H9 (cell line): ENCODE measurements at regions not wholly inside any gene's neighbourhood (a gene's known extent, or its start where the extent isn't known, plus 50 kb on each side); places are given as distances from the start of the nearest gene placed in this dataset.

Source experiments
- DNase-seq: peaks from one replicate; pipeline ENCODE4 v3.0.0-alpha.2; 2017
- H2AFZ ChIP-seq: one replicate; pipeline ENCODE4 v1.6.1; 2013; ENCODE audit warnings: mild to moderate bottlenecking, low read length, control low read depth, moderate library complexity
- H2AK5ac ChIP-seq: 2 replicates; pipeline ENCODE4 v1.6.1; 2013; ENCODE audit warnings: low read length, control low read depth, mixed read lengths; ENCODE audit not compliant: insufficient read length
- H2BK120ac ChIP-seq: one replicate; pipeline ENCODE4 v1.6.1; 2013; ENCODE audit warnings: low read depth, mild to moderate bottlenecking, low read length, control low read depth, inconsistent platforms; ENCODE audit not compliant: poor library complexity, severe bottlenecking
- H2BK12ac ChIP-seq: 2 replicates; pipeline ENCODE4 v1.6.1; 2013; ENCODE audit warnings: low read length, control low read depth, mixed read lengths, low read depth; ENCODE audit not compliant: insufficient read length
- H2BK15ac ChIP-seq: 2 replicates; pipeline ENCODE4 v1.6.1; 2013; ENCODE audit warnings: low read depth, low read length, control low read depth
- H2BK20ac ChIP-seq: one replicate; pipeline ENCODE4 v1.6.1; 2013; ENCODE audit warnings: low read depth, mild to moderate bottlenecking, low read length, control low read depth, inconsistent platforms; ENCODE audit not compliant: poor library complexity, severe bottlenecking
- H2BK5ac ChIP-seq: 2 replicates; pipeline ENCODE4 v1.6.1; 2013; ENCODE audit warnings: low read length, control low read depth, mixed read lengths; ENCODE audit not compliant: insufficient read length
- H3K14ac ChIP-seq: 2 replicates; pipeline ENCODE4 v1.6.1; 2013; ENCODE audit warnings: low read length, control low read depth; ENCODE audit not compliant: insufficient read depth
- H3K18ac ChIP-seq: 2 replicates; pipeline ENCODE4 v1.6.1; 2013; ENCODE audit warnings: low read depth, mild to moderate bottlenecking, mixed read lengths, low read length, control low read depth; ENCODE audit not compliant: insufficient read length
- H3K23ac ChIP-seq: 2 replicates; pipeline ENCODE4 v1.6.1; 2013; ENCODE audit warnings: low read length, control low read depth, mixed read lengths, low read depth; ENCODE audit not compliant: insufficient read length
- H3K23me2 ChIP-seq: 2 replicates; pipeline ENCODE4 v1.6.1; 2013; ENCODE audit warnings: low read depth, mild to moderate bottlenecking, mixed read lengths, low read length, control low read depth; ENCODE audit not compliant: insufficient read length, poor library complexity, severe bottlenecking
- H3K27ac ChIP-seq: 2 replicates; pipeline ENCODE4 v1.5.1; 2013; ENCODE audit warnings: low read length, control low read depth, mixed read lengths, low read depth; ENCODE audit not compliant: insufficient read length
- H3K27me3 ChIP-seq: 2 replicates; pipeline ENCODE4 v1.6.1; 2013; ENCODE audit warnings: low read length, control low read depth, inconsistent platforms; ENCODE audit not compliant: insufficient read depth
- H3K4ac ChIP-seq: 2 replicates; pipeline ENCODE4 v1.6.1; 2013; ENCODE audit warnings: low read depth, mild to moderate bottlenecking, control low read depth, inconsistent platforms, low read length, moderate library complexity
- H3K4me1 ChIP-seq: 2 replicates; pipeline ENCODE4 v1.6.1; 2013; ENCODE audit warnings: low read length, control low read depth, inconsistent platforms; ENCODE audit not compliant: insufficient read depth
- H3K4me2 ChIP-seq: 2 replicates; pipeline ENCODE4 v1.6.1; 2013; ENCODE audit warnings: low read length, control low read depth, mixed read lengths; ENCODE audit not compliant: insufficient read length, insufficient read depth
- H3K56ac ChIP-seq: 2 replicates; pipeline ENCODE4 v1.6.1; 2013; ENCODE audit warnings: low read depth, mild to moderate bottlenecking, mixed read lengths, low read length, control low read depth; ENCODE audit not compliant: insufficient read length
- H3K79me1 ChIP-seq: 2 replicates; pipeline ENCODE4 v1.6.1; 2013; ENCODE audit warnings: low read depth, mild to moderate bottlenecking, moderate library complexity, low read length, control low read depth, inconsistent platforms; ENCODE audit not compliant: insufficient read depth, poor library complexity, severe bottlenecking
- H3K79me2 ChIP-seq: 2 replicates; pipeline ENCODE4 v1.6.1; 2013; ENCODE audit warnings: low read length, control low read depth, inconsistent platforms; ENCODE audit not compliant: insufficient read depth
- H3K9ac ChIP-seq: 2 replicates; pipeline ENCODE4 v1.6.1; 2013; ENCODE audit warnings: low read length, control low read depth, mixed read lengths; ENCODE audit not compliant: insufficient read length; ENCODE audit errors: extremely low read depth
- H3K9me3 ChIP-seq: one replicate; pipeline ENCODE4 v1.6.1; 2013; ENCODE audit warnings: low read depth, low read length, inconsistent platforms; ENCODE audit not compliant: control insufficient read depth
- H3T11ph ChIP-seq: one replicate; pipeline ENCODE4 v1.6.1; 2013; ENCODE audit warnings: mild to moderate bottlenecking, low read length, control low read depth, inconsistent platforms
- H4K20me1 ChIP-seq: one replicate; pipeline ENCODE4 v1.6.1; 2013; ENCODE audit not compliant: control insufficient read depth, insufficient read length, insufficient read depth
- H4K5ac ChIP-seq: 2 replicates; pipeline ENCODE4 v1.6.1; 2013; ENCODE audit warnings: low read depth, mild to moderate bottlenecking, mixed read lengths, low read length, control low read depth; ENCODE audit not compliant: insufficient read length
- H4K8ac ChIP-seq: replicated peaks from 2 replicates; pipeline ENCODE4 v1.6.1; 2013; ENCODE audit warnings: low read length, control low read depth, mixed read lengths, low read depth; ENCODE audit not compliant: insufficient read length
- H4K91ac ChIP-seq: 2 replicates; pipeline ENCODE4 v1.6.1; 2013; ENCODE audit warnings: low read depth, mild to moderate bottlenecking, moderate library complexity, mixed read lengths, low read length, control low read depth; ENCODE audit not compliant: insufficient read length
- H3K27ac Mint-ChIP-seq, 3 experiments: 2 replicates in 2 of 3; 3 replicates in 1 of 3; pipeline ENCODE4 v1.8.0; 2020 to 2021; ENCODE audit warnings: mixed read lengths in 3 of 3, mild to moderate bottlenecking in 1 of 3, moderate library complexity in 1 of 3
- H3K27me3 Mint-ChIP-seq: 2 replicates; pipeline ENCODE4 v1.8.0; 2021; ENCODE audit warnings: low read depth, mild to moderate bottlenecking, moderate library complexity, mixed read lengths
- H3K36me3 Mint-ChIP-seq, 3 experiments: 2 replicates in 2 of 3; 3 replicates in 1 of 3; pipeline ENCODE4 v1.8.0; 2020 to 2021; ENCODE audit warnings: low read depth in 3 of 3, mixed read lengths in 3 of 3; ENCODE audit not compliant: insufficient read depth in 1 of 3
- H3K4me1 Mint-ChIP-seq, 2 experiments: 2 replicates each; pipeline ENCODE4 v1.8.0; 2020; ENCODE audit warnings: mixed read lengths in 2 of 2
- H3K4me3 Mint-ChIP-seq, 2 experiments: 2 replicates in 1 of 2; 3 replicates in 1 of 2; pipeline ENCODE4 v1.8.0; 2020 to 2021; ENCODE audit warnings: mild to moderate bottlenecking in 2 of 2, mixed read lengths in 2 of 2, moderate library complexity in 1 of 2
- H3K9me3 Mint-ChIP-seq, 2 experiments: 2 replicates in 1 of 2; 3 replicates in 1 of 2; pipeline ENCODE4 v1.8.0; 2020; ENCODE audit warnings: mild to moderate bottlenecking in 2 of 2, mixed read lengths in 2 of 2, moderate library complexity in 1 of 2
- CTCF ChIP-seq: fragments of 200-600 bp; sonication (generic); conservative IDR thresholded peaks from 3 replicates; pipeline ENCODE4 v1.8.0; 2021; ENCODE audit warnings: antibody characterized with exemption, mild to moderate bottlenecking
- WGBS: extraction: QIAGEN DNeasy Blood & Tissue Kit; methylation state at CpG from one replicate; pipeline ENCODE4 v1.1.7; 2013; ENCODE audit warnings: missing lambda C conversion rate, low lambda C conversion rate, mixed read lengths; ENCODE audit not compliant: insufficient read length; ENCODE audit errors: extremely low coverage; 5-methylcytosine and 5-hydroxymethylcytosine counted together

- no peak overlapping the region for H3K27ac ChIP-seq
- no peak for DNase-seq
- no peak overlapping the region for H3T11ph ChIP-seq
- H2BK5ac ChIP-seq: no peak overlapping the region
- Mint-ChIP-seq H3K4me3 (no peak overlapping the region), H3K27ac (no peak overlapping the region), H3K9me3 (peaks cover 0 to 2% of the 10 kb centered on the region in 2 experiments; a peak in 1 of 5 replicates), H3K4me1 (no peaks in the 10 kb centered on the region), H3K36me3 (peaks cover 0 to 2% (median 0%) of the 10 kb centered on the region in 3 experiments; a peak in 1 of 7 replicates), H3K27me3 (no peaks in the 10 kb centered on the region)
- H3K18ac ChIP-seq: no peak overlapping the region
- no peak for TF ChIP-seq CTCF
- no peak overlapping the region for H3K56ac ChIP-seq
- no peak overlapping the region for H2BK15ac ChIP-seq
- H4K8ac ChIP-seq: no peak overlapping the region
- H3K27me3 ChIP-seq: no peaks in the 10 kb centered on the region
- H2AK5ac ChIP-seq: no peak overlapping the region
- H3K4me2 ChIP-seq: no peak overlapping the region
- no CpG with 5 or more reads among the region's 6 CpGs for WGBS
- H4K20me1 ChIP-seq: no peaks in the 10 kb centered on the region
- no peaks in the 10 kb centered on the region for H3K9me3 ChIP-seq
- no peak overlapping the region for H2BK12ac ChIP-seq
- H3K4ac ChIP-seq: no peak overlapping the region
- no peak overlapping the region for H4K91ac ChIP-seq
- H2BK20ac ChIP-seq: no peak overlapping the region
- no peak overlapping the region for H4K5ac ChIP-seq
- no peak overlapping the region for H2AFZ ChIP-seq
- no peaks in the 10 kb centered on the region for H3K4me1 ChIP-seq
- H3K14ac ChIP-seq: no peak overlapping the region
- H2BK120ac ChIP-seq: no peak overlapping the region
- no peaks in the 10 kb centered on the region for H3K23me2 ChIP-seq
- no peaks in the 10 kb centered on the region for H3K79me2 ChIP-seq
- no peak overlapping the region for H3K23ac ChIP-seq
- H3K79me1 ChIP-seq: no peaks in the 10 kb centered on the region
- no peak overlapping the region for H3K9ac ChIP-seq
Observed at GRCh38 chr7:17401791-17402627, 103.6 kb downstream of the AHR start.
